ENCODE measurements at regions not wholly inside any gene's neighbourhood (a gene's known extent, or its start where the extent isn't known, plus 50 kb on each side); places are given as distances from the start of the nearest gene placed in this dataset.
"Not testable (repeated sequence)": the region's sequence is repeated elsewhere in the genome, so short reads cannot be mapped to it uniquely, and the experiment has no call there.

DNA sequence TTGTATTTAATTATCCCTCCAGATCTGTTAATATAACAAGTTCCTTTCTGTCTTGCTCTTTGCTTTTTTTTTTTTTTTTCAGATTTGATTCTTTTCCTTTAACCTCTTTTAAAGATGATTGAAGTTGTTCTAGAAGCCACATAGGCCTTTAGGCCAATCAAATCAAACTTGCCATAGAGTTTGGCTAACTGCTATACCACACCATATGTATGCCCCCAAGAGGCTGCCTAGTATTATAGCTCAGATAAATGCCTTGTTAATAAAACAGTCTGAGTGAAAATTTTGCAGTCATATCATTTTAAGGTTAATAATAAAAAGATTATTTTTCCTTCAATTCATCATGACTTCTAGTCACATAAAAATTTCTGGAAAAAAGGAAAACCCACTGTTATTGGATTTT is 696.0 kb upstream of the CHRM3 start:
- H2AFZ ChIP-seq (ENCODE audit: low read depth, low read length), result no peak overlapping the region
- no peak overlapping the region for H3K4me2 ChIP-seq (ENCODE audit: insufficient read depth, low read length)
- no peaks in the 10 kb centered on the region for H3K27me3 ChIP-seq (ENCODE audit: control insufficient read depth in 2 of 2, insufficient read depth in 2 of 2, low read length in 2 of 2)
- H3K36me3 ChIP-seq (ENCODE audit: control insufficient read depth in 2 of 2, extremely low read depth in 1 of 2, insufficient read depth in 2 of 2, low read length in 2 of 2), result no peaks in the 10 kb centered on the region
- FAIRE-seq (no peak), DNase-seq (ENCODE audit: low read depth, low spot score) (no peak)
- no peaks in the 10 kb centered on the region for H3K79me2 ChIP-seq (ENCODE audit: control insufficient read depth, insufficient read depth, low read length)
- ChIA-PET CTCF (no interaction called here), POLR2A (no interaction called here)
- H3K4me3 ChIP-seq (replicated peaks in 1 of 3; ENCODE audit: insufficient read depth in 1 of 3, low read depth in 1 of 3, low read length in 3 of 3), result no peak overlapping the region
- H3K9me3 ChIP-seq (replicated peaks; ENCODE audit: control insufficient read depth, insufficient read depth, low read length), result no peaks in the 10 kb centered on the region
- dilution Hi-C loops (cut with MboI; ENCODE audit: extremely low pct_ligation_motif_present, low sequenced_read_pairs) (no loop called here), intact Hi-C loops (cut with micrococcal nuclease) (no loop called here)
- TF ChIP-seq EZH2 (IDR thresholded peaks at IDR 0.05; ENCODE audit: borderline replicate concordance, low read depth, low read length, severe bottlenecking) (no peak), GATA2 (IDR thresholded peaks at IDR 0.05; ENCODE audit: insufficient read depth, insufficient read length, low read depth, low read length) (no peak), POLR2AphosphoS5 (IDR thresholded peaks at IDR 0.05; ENCODE audit: insufficient read depth, low read depth, low read length) (no peak), FOS (IDR thresholded peaks at IDR 0.05; ENCODE audit: borderline replicate concordance, insufficient read depth, low read length) (no peak), JUN (IDR thresholded peaks at IDR 0.05; ENCODE audit: borderline replicate concordance, insufficient read depth, insufficient read length, low read depth) (no peak), POLR2A (IDR thresholded peaks at IDR 0.05; ENCODE audit: low read depth, low read length) (no peak), MYC (IDR thresholded peaks at IDR 0.05; ENCODE audit: low read depth, low read length) (no peak)
- TF ChIP-seq, protein P1, sequence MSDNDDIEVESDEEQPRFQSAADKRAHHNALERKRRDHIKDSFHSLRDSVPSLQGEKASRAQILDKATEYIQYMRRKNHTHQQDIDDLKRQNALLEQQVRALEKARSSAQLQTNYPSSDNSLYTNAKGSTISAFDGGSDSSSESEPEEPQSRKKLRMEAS (IDR thresholded peaks at IDR 0.05; ENCODE audit: insufficient read depth, insufficient read length), result no peak
- TF ChIP-seq, protein P2, sequence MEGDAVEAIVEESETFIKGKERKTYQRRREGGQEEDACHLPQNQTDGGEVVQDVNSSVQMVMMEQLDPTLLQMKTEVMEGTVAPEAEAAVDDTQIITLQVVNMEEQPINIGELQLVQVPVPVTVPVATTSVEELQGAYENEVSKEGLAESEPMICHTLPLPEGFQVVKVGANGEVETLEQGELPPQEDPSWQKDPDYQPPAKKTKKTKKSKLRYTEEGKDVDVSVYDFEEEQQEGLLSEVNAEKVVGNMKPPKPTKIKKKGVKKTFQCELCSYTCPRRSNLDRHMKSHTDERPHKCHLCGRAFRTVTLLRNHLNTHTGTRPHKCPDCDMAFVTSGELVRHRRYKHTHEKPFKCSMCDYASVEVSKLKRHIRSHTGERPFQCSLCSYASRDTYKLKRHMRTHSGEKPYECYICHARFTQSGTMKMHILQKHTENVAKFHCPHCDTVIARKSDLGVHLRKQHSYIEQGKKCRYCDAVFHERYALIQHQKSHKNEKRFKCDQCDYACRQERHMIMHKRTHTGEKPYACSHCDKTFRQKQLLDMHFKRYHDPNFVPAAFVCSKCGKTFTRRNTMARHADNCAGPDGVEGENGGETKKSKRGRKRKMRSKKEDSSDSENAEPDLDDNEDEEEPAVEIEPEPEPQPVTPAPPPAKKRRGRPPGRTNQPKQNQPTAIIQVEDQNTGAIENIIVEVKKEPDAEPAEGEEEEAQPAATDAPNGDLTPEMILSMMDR (IDR thresholded peaks at IDR 0.05; ENCODE audit: extremely low read depth in 1 of 2, insufficient read depth in 1 of 2, low read depth in 1 of 2, low read length in 2 of 2), result no peak
- H3K27ac ChIP-seq (ENCODE audit: insufficient read depth, low read depth, low read length), result no peak overlapping the region
- no peak overlapping the region for H3K9ac ChIP-seq (replicated peaks; ENCODE audit: extremely low read depth, insufficient read depth, low read length)
- no peaks in the 10 kb centered on the region for H4K20me1 ChIP-seq (replicated peaks; ENCODE audit: control insufficient read depth, extremely low read depth, insufficient read depth, low read length)
- no peaks in the 10 kb centered on the region for H3K4me1 ChIP-seq (ENCODE audit: control insufficient read depth, extremely low read depth, insufficient read depth, low read length)
- H3K9me1 ChIP-seq (replicated peaks; ENCODE audit: control insufficient read depth, extremely low read depth, insufficient read depth, low read length), result no peaks in the 10 kb centered on the region
- no TSS peak for BruUV-seq (replicated peaks)

DNA sequence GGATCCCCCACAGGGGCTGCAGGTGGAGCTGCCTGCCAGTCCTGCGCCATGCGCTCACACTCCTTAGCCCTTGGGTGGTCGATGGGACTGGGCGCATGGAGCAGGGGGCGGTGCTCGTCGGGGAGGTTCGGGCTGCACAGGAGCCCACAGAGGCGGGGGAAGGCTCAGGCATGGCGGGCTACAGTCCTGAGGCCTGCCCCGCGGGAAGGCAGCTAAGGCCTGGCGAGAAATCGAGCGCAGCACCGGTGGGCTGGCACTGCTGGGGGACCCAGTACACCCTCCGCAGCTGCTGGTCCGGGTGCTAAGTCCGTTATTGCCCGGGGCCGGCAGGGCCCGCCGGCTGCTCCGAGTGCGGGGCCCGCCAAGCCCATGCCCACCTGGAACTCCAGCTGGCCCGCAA is 701.8 kb upstream of the CHRM3 start:
- POLR2A ChIA-PET; H3K9me3 ChIP-seq (replicated peaks; ENCODE audit: control insufficient read depth, insufficient read depth, low read length); H3K27me3 ChIP-seq (ENCODE audit: control insufficient read depth in 2 of 2, insufficient read depth in 2 of 2, low read length in 2 of 2); H3K4me3 ChIP-seq (replicated peaks in 1 of 3; ENCODE audit: insufficient read depth in 1 of 3, low read depth in 1 of 3, low read length in 3 of 3); H3K79me2 ChIP-seq (ENCODE audit: control insufficient read depth, insufficient read depth, low read length); H3K4me1 ChIP-seq (ENCODE audit: control insufficient read depth, extremely low read depth, insufficient read depth, low read length); H3K9me1 ChIP-seq (replicated peaks; ENCODE audit: control insufficient read depth, extremely low read depth, insufficient read depth, low read length); intact Hi-C loops (cut with micrococcal nuclease); dilution Hi-C loops (cut with MboI; ENCODE audit: extremely low pct_ligation_motif_present, low sequenced_read_pairs); FAIRE-seq; BruUV-seq (replicated peaks); H4K20me1 ChIP-seq (replicated peaks; ENCODE audit: control insufficient read depth, extremely low read depth, insufficient read depth, low read length); H3K36me3 ChIP-seq (ENCODE audit: control insufficient read depth in 2 of 2, extremely low read depth in 1 of 2, insufficient read depth in 2 of 2, low read length in 2 of 2); H2AFZ ChIP-seq (ENCODE audit: low read depth, low read length); H3K9ac ChIP-seq (replicated peaks; ENCODE audit: extremely low read depth, insufficient read depth, low read length); H3K4me2 ChIP-seq (ENCODE audit: insufficient read depth, low read length); CTCF ChIA-PET; H3K27ac ChIP-seq (ENCODE audit: insufficient read depth, low read depth, low read length); DNase-seq (ENCODE audit: low read depth, low spot score): not testable (repeated sequence)

Measured in endothelial cell of umbilical vein (primary cell).